NCI-H187 (cell line): ENCODE measurements at regions not wholly inside any gene's neighbourhood (a gene's known extent, or its start where the extent isn't known, plus 50 kb on each side); places are given as distances from the start of the nearest gene placed in this dataset.
"Not testable (repeated sequence)": the region's sequence is repeated elsewhere in the genome, so short reads cannot be mapped to it uniquely, and the experiment has no call there.

Experiments used
- DNase-seq, 2 experiments: peaks; one replicate each; lab custom pipeline; 2025; lab: John Stamatoyannopoulos, UW

DNA sequence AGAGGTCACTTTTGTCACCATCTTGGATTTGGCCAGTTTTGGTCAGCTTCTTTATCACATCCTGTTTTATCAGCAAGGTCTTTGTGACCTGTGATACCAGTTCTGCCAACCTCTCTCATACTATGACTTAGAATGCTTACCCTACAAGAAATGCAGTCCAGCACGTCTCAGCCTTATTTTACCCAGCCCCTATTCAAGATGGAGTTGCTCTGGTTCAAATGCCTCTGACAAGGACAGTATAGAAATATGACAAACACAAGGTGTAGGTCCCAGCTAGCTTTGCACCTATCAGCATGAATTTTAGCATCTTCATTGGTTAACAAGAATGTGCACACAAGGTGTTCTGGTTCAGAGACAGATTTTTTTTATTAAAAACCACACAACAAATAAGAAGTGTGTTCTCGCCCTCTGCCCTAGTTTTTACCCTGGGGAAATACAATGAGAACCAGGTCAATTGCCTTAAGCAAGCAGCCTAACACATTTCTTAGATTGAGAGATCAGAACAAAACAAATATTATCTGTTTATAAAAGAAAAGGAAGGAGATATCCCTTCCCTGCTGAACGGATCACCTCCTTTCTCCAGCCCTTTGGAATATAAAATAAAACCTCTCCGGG lies 962.3 kb upstream of the PRKX start:
- DNase-seq, result no peak

GRCh38 chrX:4674028-4674782 lies 960.8 kb upstream of the PRKX start:
- DNase-seq, result no peak

GRCh38 chrX:4671344-4671743 lies 957.9 kb upstream of the PRKX start:
- DNase-seq, result no peak

DNA sequence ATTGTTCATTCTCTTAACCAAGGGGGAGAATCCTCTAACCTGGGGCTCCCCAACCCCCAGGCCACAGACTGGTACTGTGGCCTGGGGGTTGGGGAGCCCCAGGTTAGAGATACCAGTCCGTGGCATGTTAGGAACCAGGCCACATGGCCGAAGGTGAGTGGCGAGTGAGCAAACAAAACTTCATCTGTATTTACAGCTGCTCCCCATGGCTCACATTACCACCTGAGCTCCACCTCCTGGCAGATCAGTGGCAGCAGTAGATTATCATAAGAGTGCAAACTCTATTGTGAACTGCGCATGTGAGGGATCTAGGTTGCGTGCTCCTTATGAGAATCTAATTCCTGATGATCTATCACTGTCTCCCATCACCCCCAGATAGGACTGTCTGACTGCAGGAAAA lies 957.2 kb upstream of the PRKX start:
- no peak for DNase-seq

DNA sequence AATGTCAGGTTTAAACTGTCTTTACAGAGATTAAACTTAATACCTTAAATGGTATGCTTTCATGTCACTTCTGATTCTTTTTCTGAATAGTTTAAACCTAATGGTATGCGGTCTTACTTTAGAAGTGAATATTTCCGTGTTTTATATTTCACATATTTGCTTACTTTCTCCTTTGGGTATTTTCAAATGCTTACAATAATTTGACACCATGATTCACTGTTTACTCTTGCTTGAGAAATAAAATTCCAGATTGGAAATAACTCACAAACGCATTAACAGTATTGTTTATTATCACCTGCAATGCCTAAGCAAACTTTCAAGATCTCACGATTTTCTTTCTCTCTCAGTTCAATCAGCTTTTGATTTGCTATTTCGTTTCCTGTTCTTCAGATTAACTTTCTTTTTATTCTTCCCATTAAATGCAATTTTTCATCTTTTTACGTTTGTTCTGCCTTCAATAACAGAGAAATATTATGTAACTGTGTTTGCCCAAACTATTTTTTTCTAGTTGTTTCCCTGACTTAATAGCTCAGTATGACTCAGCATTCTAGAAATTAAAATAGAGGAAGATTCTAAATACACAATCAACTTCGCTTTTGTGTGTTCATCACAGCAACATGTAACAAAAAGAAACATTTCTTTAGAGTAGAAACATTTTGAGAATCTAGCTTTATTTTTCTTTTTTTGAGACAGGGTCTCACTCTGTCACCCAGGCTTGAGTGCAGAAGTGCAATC lies 955.5 kb upstream of the PRKX start:
- DNase-seq, result no peak

DNA sequence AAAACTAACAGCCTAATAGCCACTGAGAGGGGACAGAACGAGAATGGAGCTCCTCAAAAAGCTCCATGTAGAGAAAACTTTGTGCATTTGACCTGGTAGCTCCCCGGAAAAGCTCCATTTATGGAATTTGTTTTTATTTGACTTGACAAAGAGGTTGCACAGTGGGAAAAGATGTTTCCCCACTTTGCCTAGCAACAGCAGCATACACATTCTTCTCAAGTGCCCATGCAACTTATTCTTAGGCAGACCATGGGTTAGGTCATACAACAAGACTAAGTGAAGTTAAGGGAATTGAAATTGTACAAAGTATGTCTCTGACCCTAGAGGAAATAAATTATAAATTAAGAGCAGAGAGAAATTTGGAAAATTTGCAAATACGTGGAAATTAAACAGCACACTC lies 949.6 kb upstream of the PRKX start:
- DNase-seq, result no peak

GRCh38 chrX:4661771-4662170 lies 948.3 kb upstream of the PRKX start:
- DNase-seq, result no peak

GRCh38 chrX:4656419-4656818 lies 943.0 kb upstream of the PRKX start:
- peak in 1 of 2 experiments; percentile 16 for DNase-seq

DNA sequence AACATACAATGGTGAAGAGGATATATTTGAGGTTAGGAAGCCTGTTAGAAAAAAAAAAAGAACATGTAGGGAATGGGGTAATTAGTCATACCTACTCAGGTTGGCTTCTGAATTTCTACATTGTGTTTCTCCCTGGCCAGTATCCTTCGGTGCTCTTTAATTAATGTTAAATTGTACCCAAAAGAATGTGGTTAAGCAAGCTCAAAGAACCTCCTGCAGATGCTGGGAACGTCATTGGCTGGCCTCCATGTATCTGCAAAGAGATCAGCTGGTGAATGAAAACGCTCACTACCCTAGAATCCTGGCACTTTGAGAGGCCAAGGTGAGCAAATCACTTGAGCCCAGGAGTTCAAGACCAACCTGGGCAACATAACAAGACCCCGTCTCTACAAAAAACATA lies 942.3 kb upstream of the PRKX start:
- DNase-seq, result no peak

DNA sequence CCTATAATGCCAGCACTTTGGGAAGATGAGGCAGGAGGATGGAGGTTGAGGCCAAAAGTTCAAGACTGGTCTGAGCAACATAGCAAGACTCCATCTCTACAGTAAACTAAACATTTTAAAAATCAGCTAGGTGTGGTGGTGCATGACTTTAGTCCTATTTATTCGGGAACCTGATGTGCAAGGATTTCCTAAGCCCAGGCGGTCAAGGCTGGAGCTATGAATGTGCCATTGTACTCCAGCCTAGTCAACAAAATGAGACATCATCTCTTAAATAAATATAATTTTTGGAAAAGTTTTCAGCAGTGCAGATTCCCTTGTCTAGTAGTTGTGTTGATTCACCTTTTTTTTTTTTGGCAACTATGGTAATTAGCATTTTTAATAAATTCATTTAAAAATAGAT lies 928.7 kb upstream of the PRKX start:
- DNase-seq, result no peak

GRCh38 chrX:4638036-4638435 lies 924.6 kb upstream of the PRKX start:
- DNase-seq, result no peak

DNA sequence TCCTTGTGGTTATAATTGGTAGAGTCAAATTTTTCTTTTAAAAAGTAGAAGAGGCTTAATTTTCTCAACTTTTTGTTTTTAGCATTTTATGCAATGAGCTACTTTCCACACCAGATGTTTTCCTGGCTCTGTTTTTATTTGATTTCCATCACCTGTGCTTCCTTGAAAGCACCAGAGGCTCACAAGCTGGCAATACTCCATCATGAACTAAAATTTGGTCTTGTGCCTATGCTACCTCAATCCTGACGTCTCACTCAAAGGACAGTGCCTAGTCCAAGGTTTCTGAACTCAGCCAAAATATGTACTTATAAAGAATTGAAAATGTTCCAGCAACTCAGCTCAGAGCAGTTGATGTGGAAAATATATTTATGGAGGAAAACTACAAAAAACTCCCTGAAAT lies 914.0 kb upstream of the PRKX start:
- no peak for DNase-seq

- DNase-seq, result no peak
Measured at GRCh38 chrX:4622486-4623167, 909.2 kb upstream of the PRKX start.

DNA sequence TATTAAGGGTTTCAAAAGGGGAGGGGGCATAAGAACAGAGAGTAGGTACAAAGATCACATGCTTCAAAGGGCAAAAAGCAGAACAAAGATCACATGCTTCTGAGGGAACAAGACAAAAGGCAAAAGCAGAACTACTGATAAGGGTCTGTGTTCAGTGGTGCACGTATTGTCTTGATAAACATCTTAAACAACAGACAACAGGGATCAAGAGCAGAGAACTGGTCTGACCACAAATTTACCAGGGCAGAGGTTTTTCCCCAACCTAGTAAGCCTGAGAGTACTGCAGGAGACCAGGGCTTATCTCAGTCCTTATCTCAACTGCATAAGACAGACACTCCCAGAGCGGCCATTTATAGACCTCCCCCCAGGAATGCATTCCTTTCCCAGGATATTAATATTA lies 900.2 kb upstream of the PRKX start:
- not testable (repeated sequence) for DNase-seq

DNA sequence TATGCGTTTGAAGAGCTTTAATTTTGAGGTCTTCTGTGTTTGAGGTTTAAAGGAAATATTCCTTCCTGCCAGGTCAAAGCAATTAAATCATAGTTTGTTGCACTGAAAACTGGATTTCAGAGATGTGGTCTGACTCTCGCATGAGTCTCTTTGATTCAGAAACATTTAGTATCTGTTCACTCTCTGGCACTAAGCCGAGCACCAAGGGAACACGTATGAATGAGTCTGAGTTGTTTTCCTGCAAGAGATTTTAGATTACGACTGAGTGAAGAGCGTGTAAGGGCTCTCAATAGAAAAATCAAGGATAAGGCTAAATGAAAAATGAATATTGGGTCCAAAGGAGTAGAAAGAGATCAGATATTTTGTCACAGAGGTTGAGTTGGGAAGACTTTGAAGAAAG lies 875.4 kb upstream of the PRKX start:
- DNase-seq, result no peak

GRCh38 chrX:4588466-4588865 lies 875.0 kb upstream of the PRKX start:
- no peak for DNase-seq

DNA sequence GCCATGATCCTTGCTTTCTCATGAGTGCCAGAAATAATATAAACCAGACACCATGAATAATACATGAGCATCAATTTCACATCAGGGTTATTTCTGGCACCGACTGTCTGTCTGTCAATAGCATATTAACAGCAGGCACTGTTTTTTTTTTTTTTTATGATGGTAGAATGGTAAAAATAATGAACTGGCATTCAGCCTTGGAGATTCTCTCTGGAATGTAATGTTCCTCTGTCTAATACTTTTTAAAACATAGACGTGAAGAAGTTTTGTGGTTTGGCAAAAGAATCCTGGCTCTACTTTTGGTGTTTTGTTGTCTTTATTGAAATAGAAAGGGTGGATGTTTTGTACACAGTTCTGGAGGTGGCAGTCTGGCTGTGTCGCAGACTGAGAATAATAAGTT lies 874.6 kb upstream of the PRKX start:
- DNase-seq, result no peak

DNA sequence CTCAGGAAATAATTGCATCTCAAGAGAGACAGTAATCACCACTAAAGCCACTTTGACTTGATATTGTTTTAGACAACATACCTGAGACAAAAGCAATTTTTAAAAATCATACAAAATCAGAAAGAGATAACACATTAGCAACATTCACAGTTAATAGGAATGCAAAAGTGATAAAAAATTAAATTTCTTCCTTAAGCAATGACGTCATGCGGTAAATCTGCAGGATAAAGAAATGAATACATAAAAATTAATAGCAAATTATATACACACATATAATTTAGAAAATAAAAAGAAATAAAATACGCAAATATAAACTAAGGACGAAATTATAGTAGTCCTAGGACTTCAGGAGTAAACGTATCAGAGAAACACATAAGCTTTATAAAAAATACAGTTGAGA lies 866.5 kb upstream of the PRKX start:
- DNase-seq, result no peak

GRCh38 chrX:4579480-4579879 lies 866.0 kb upstream of the PRKX start:
- DNase-seq, result no peak

- peak; percentile 58 to 62 for DNase-seq
Measured at GRCh38 chrX:4572691-4573090, 859.2 kb upstream of the PRKX start.

GRCh38 chrX:4570151-4570550 lies 856.7 kb upstream of the PRKX start:
- no peak for DNase-seq

DNA sequence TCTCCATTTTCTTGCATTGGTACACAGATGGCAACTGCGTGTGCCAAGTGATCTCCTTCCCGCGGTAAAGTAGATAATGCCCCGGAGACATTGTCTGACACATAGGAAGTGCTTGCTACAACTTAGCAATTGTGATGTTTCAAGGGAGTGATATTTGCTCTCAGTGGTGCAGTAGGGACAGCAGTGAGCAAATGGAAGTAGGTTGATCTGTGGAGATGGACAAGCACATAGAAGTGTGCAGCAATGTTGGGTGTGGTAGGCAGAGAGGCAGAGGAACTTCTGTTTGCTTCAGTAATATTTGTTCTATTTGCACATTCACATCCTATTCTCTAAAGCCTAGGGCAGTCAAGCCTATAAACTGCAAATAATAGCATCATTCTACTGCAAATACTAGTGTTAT lies 846.7 kb upstream of the PRKX start:
- DNase-seq, result no peak

GRCh38 chrX:4550018-4550417 lies 836.6 kb upstream of the PRKX start:
- no peak for DNase-seq
